Neural cell (in vitro differentiated cells): ENCODE measurements at regions not wholly inside any gene's neighbourhood (a gene's known extent, or its start where the extent isn't known, plus 50 kb on each side); places are given as distances from the start of the nearest gene placed in this dataset.

Experiments
- H2AFZ ChIP-seq: fragments of 200-600, 300-800 bp; sonication (generic), shearing (Covaris generic); 2 replicates; pipeline ENCODE4 v1.6.0; 2014; ENCODE audit warnings: low read depth, mild to moderate bottlenecking, antibody characterized with exemption, low read length, moderate library complexity
- H3F3A ChIP-seq: fragments of 200-600 bp; shearing (Covaris generic); 2 replicates; pipeline ENCODE4 v1.6.1; 2016; ENCODE audit warnings: mild to moderate bottlenecking, moderate library complexity, mixed read lengths, antibody characterized with exemption, low read length; ENCODE audit not compliant: insufficient read depth, poor library complexity, severe bottlenecking
- H3K27ac ChIP-seq: fragments of 200-600, 300-800 bp; sonication (generic), shearing (Covaris generic); 2 replicates; pipeline ENCODE4 v1.5.1; 2014; ENCODE audit warnings: mild to moderate bottlenecking, low read length, moderate library complexity
- H3K27me3 ChIP-seq: fragments of 300-800, 200-600 bp; sonication (generic), shearing (Covaris generic); 2 replicates; pipeline ENCODE4 v1.6.0; 2014; ENCODE audit warnings: mild to moderate bottlenecking, low read depth, low read length, moderate library complexity; ENCODE audit not compliant: insufficient read depth
- H3K36me3 ChIP-seq: fragments of 300-800, 200-600 bp; sonication (generic), shearing (Covaris generic); 2 replicates; pipeline ENCODE4 v1.5.1; 2014; ENCODE audit warnings: mild to moderate bottlenecking, antibody characterized with exemption, low read length, moderate library complexity; ENCODE audit not compliant: insufficient read depth
- H3K4me2 ChIP-seq: fragments of 300-800, 200-600 bp; sonication (generic), shearing (Covaris generic); 2 replicates; pipeline ENCODE4 v1.6.0; 2014; ENCODE audit warnings: mild to moderate bottlenecking, low read length
- H3K4me3 ChIP-seq: fragments of 300-800, 200-600 bp; sonication (generic), shearing (Covaris generic); 2 replicates; pipeline ENCODE4 v1.5.1; 2014; ENCODE audit warnings: mild to moderate bottlenecking, low read length, moderate library complexity
- H3K79me2 ChIP-seq: fragments of 200-600 bp; shearing (Covaris generic); replicated peaks from 2 replicates; pipeline ENCODE4 v1.6.0; 2014; ENCODE audit warnings: mild to moderate bottlenecking, low read length, moderate library complexity; ENCODE audit not compliant: insufficient read depth
- H3K9ac ChIP-seq: fragments of 300-800, 200-600 bp; sonication (generic), shearing (Covaris generic); 2 replicates; pipeline ENCODE4 v1.6.1; 2016; ENCODE audit warnings: mild to moderate bottlenecking, low read length, mixed read lengths
- H3K9me2 ChIP-seq: fragments of 200-600 bp; shearing (Covaris generic); 2 replicates; pipeline ENCODE4 v1.6.1; 2016; ENCODE audit warnings: mild to moderate bottlenecking, low read length, mixed read lengths; ENCODE audit not compliant: insufficient read depth
- H3K9me3 ChIP-seq: fragments of 200-600, 300-800 bp; sonication (generic), shearing (Covaris generic); 2 replicates; pipeline ENCODE4 v1.6.1; 2016; ENCODE audit warnings: mild to moderate bottlenecking, mixed run types, low read length, moderate library complexity, mixed read lengths
- H4K20me1 ChIP-seq: fragments of 200-600 bp; shearing (Covaris generic); 2 replicates; pipeline ENCODE4 v1.6.1; 2016; ENCODE audit warnings: mild to moderate bottlenecking, mixed run types; ENCODE audit not compliant: insufficient read depth
- EP300 ChIP-seq: fragments of 450-650 bp; conservative IDR thresholded peaks from 2 replicates; pipeline ENCODE4 v1.6.1; 2014; ENCODE audit warnings: antibody characterized with exemption, mild to moderate bottlenecking, moderate library complexity; ENCODE audit not compliant: poor library complexity, severe bottlenecking
- EZH2 ChIP-seq: fragments of 200-600, 300-800 bp; shearing (Covaris generic), sonication (generic); IDR thresholded peaks from 2 replicates; pipeline ENCODE4 v1.6.1; 2014; ENCODE audit warnings: antibody characterized with exemption, low read length, borderline replicate concordance, mild to moderate bottlenecking; ENCODE audit not compliant: insufficient read depth, poor library complexity, severe bottlenecking
- MXI1 ChIP-seq: fragments of 450-650 bp; conservative IDR thresholded peaks from 2 replicates; pipeline ENCODE4 v1.6.1; 2014; ENCODE audit warnings: antibody characterized with exemption, mild to moderate bottlenecking; ENCODE audit not compliant: poor library complexity, severe bottlenecking
- POLR2AphosphoS5 ChIP-seq: IDR thresholded peaks from 2 replicates; pipeline ENCODE4 v1.6.1; 2012
- RAD21 ChIP-seq: fragments of 450-650 bp; conservative IDR thresholded peaks from 2 replicates; pipeline ENCODE4 v1.6.1; 2014; ENCODE audit warnings: antibody characterized with exemption, mild to moderate bottlenecking, moderate library complexity
- SMC3 ChIP-seq: fragments of 450-650 bp; conservative IDR thresholded peaks from 2 replicates; pipeline ENCODE4 v1.6.1; 2014; ENCODE audit warnings: antibody characterized with exemption, mild to moderate bottlenecking, moderate library complexity; ENCODE audit not compliant: poor library complexity
- TAF1 ChIP-seq: IDR thresholded peaks from 2 replicates; pipeline ENCODE4 v1.6.1; 2012; ENCODE audit warnings: low read depth
- TF ChIP-seq, protein P1 (sequence below): fragments of 450-650 bp; IDR thresholded peaks from 2 replicates; pipeline ENCODE4 v1.5.1; 2014; ENCODE audit warnings: antibody characterized with exemption, mild to moderate bottlenecking, moderate library complexity; ENCODE audit not compliant: poor library complexity, severe bottlenecking
- TF ChIP-seq, protein P2 (sequence below): IDR thresholded peaks from 2 replicates; pipeline ENCODE4 v1.6.1; 2012; ENCODE audit warnings: borderline replicate concordance

GRCh38 chr1:193974286-193974798 lies 787.9 kb upstream of the B3GALT2 start:
- no peaks in the 10 kb centered on the region for H4K20me1 ChIP-seq
- no peak overlapping the region for H3K4me2 ChIP-seq
- H3K9me2 ChIP-seq, result no peaks in the 10 kb centered on the region
- H3K27ac ChIP-seq, result no peak overlapping the region
- no peak overlapping the region for H3K4me3 ChIP-seq
- H3K9me3 ChIP-seq, result no peaks in the 10 kb centered on the region
- no peak overlapping the region for H2AFZ ChIP-seq
- H3F3A ChIP-seq, result no peaks in the 10 kb centered on the region
- no peaks in the 10 kb centered on the region for H3K27me3 ChIP-seq
- TF ChIP-seq, protein P1, sequence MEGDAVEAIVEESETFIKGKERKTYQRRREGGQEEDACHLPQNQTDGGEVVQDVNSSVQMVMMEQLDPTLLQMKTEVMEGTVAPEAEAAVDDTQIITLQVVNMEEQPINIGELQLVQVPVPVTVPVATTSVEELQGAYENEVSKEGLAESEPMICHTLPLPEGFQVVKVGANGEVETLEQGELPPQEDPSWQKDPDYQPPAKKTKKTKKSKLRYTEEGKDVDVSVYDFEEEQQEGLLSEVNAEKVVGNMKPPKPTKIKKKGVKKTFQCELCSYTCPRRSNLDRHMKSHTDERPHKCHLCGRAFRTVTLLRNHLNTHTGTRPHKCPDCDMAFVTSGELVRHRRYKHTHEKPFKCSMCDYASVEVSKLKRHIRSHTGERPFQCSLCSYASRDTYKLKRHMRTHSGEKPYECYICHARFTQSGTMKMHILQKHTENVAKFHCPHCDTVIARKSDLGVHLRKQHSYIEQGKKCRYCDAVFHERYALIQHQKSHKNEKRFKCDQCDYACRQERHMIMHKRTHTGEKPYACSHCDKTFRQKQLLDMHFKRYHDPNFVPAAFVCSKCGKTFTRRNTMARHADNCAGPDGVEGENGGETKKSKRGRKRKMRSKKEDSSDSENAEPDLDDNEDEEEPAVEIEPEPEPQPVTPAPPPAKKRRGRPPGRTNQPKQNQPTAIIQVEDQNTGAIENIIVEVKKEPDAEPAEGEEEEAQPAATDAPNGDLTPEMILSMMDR, result no peak
- no peak for TF ChIP-seq EP300
- no peak for TF ChIP-seq RAD21
- TF ChIP-seq TAF1, result no peak
- TF ChIP-seq, protein P2, sequence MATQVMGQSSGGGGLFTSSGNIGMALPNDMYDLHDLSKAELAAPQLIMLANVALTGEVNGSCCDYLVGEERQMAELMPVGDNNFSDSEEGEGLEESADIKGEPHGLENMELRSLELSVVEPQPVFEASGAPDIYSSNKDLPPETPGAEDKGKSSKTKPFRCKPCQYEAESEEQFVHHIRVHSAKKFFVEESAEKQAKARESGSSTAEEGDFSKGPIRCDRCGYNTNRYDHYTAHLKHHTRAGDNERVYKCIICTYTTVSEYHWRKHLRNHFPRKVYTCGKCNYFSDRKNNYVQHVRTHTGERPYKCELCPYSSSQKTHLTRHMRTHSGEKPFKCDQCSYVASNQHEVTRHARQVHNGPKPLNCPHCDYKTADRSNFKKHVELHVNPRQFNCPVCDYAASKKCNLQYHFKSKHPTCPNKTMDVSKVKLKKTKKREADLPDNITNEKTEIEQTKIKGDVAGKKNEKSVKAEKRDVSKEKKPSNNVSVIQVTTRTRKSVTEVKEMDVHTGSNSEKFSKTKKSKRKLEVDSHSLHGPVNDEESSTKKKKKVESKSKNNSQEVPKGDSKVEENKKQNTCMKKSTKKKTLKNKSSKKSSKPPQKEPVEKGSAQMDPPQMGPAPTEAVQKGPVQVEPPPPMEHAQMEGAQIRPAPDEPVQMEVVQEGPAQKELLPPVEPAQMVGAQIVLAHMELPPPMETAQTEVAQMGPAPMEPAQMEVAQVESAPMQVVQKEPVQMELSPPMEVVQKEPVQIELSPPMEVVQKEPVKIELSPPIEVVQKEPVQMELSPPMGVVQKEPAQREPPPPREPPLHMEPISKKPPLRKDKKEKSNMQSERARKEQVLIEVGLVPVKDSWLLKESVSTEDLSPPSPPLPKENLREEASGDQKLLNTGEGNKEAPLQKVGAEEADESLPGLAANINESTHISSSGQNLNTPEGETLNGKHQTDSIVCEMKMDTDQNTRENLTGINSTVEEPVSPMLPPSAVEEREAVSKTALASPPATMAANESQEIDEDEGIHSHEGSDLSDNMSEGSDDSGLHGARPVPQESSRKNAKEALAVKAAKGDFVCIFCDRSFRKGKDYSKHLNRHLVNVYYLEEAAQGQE, result no peak
- no peak for TF ChIP-seq EZH2
- TF ChIP-seq MXI1, result no peak
- no peak overlapping the region for H3K9ac ChIP-seq
- H3K79me2 ChIP-seq, result no peaks in the 10 kb centered on the region
- H3K36me3 ChIP-seq, result no peaks in the 10 kb centered on the region

DNA sequence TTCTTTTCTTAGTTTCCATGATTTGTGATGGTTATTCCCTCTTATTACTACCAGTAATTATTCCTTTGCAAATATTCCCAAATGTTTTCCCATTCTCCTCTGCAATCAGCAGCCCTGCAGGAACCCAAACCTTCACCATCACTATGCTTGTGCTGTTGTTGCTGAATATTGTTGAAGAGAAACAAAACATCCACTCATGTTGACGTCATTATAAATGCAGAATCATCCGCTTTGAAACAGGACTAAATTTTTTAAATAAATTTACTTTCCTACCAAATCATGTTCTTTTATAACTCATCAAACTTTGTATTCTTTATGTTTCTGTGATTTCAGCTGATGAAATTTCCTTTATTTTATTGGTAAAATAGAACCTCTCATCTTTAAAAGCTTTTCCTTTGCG lies 787.0 kb upstream of the B3GALT2 start:
- no peaks in the 10 kb centered on the region for H3K9me3 ChIP-seq
- H2AFZ ChIP-seq, result no peak overlapping the region
- H3K9ac ChIP-seq, result no peak overlapping the region
- H3K4me2 ChIP-seq, result no peak overlapping the region
- no peak overlapping the region for H3K4me3 ChIP-seq
- TF ChIP-seq POLR2AphosphoS5, result no peak
- no peak for TF ChIP-seq EP300
- TF ChIP-seq, protein P1, result no peak
- no peak for TF ChIP-seq TAF1
- TF ChIP-seq SMC3, result no peak
- TF ChIP-seq EZH2, result no peak
- TF ChIP-seq, protein P2, result no peak
- TF ChIP-seq RAD21, result no peak
- TF ChIP-seq MXI1, result no peak
- H3K9me2 ChIP-seq, result no peaks in the 10 kb centered on the region
- H3K27ac ChIP-seq, result no peak overlapping the region
- no peaks in the 10 kb centered on the region for H3K79me2 ChIP-seq
- no peaks in the 10 kb centered on the region for H3K27me3 ChIP-seq
- H4K20me1 ChIP-seq, result no peaks in the 10 kb centered on the region
- H3K36me3 ChIP-seq, result no peaks in the 10 kb centered on the region
- no peaks in the 10 kb centered on the region for H3F3A ChIP-seq
